ENCODE measurements at regions not wholly inside any gene's neighbourhood (a gene's known extent, or its start where the extent isn't known, plus 50 kb on each side); places are given as distances from the start of the nearest gene placed in this dataset.

- no peak overlapping the region for H3K27ac ChIP-seq (ENCODE audit: low read depth in 2 of 2, low read length in 2 of 2)
- H3K36me3 ChIP-seq (ENCODE audit: control insufficient read depth in 2 of 3, insufficient read depth in 3 of 3, low read length in 3 of 3), result no peaks in the 10 kb centered on the region
- FAIRE-seq (no peak), DNase-seq (no peak)
- intact Hi-C loops (cut with DNase I), result no loop called here
- H3K4me3 ChIP-seq (ENCODE audit: low read length in 3 of 3), result no peak overlapping the region
- no peak for TF ChIP-seq CTCF (IDR thresholded peaks at IDR 0.05; ENCODE audit: borderline replicate concordance, extremely low read depth, insufficient read depth)
- no peaks in the 10 kb centered on the region for H3K4me1 ChIP-seq (ENCODE audit: control insufficient read depth in 2 of 3, insufficient read depth in 2 of 3, low read depth in 1 of 3, low read length in 3 of 3)
- no peaks in the 10 kb centered on the region for H3K9me3 ChIP-seq (ENCODE audit: control insufficient read depth in 2 of 3, insufficient read depth in 1 of 3, low read length in 3 of 3)
- no peak overlapping the region for H3K9ac ChIP-seq (ENCODE audit: low read length in 3 of 3)
- H3K27me3 ChIP-seq (ENCODE audit: control insufficient read depth, insufficient read depth, low read length), result no peaks in the 10 kb centered on the region
Measured at GRCh38 chr4:134740290-134740689, 538.7 kb upstream of the PABPC4L start.

GRCh38 chr4:134735901-134736300 lies 534.3 kb upstream of the PABPC4L start:
- H3K36me3 ChIP-seq (ENCODE audit: control insufficient read depth in 2 of 3, insufficient read depth in 3 of 3, low read length in 3 of 3), result no peaks in the 10 kb centered on the region
- no peaks in the 10 kb centered on the region for H3K27me3 ChIP-seq (ENCODE audit: control insufficient read depth, insufficient read depth, low read length)
- no peak for FAIRE-seq
- H3K4me1 ChIP-seq (ENCODE audit: control insufficient read depth in 2 of 3, insufficient read depth in 2 of 3, low read depth in 1 of 3, low read length in 3 of 3), result no peaks in the 10 kb centered on the region
- DNase-seq, result no peak
- intact Hi-C loops (cut with DNase I), result no loop called here
- no peaks in the 10 kb centered on the region for H3K9me3 ChIP-seq (ENCODE audit: control insufficient read depth in 2 of 3, insufficient read depth in 1 of 3, low read length in 3 of 3)
- no peak overlapping the region for H3K4me3 ChIP-seq (ENCODE audit: low read length in 3 of 3)
- no peak overlapping the region for H3K27ac ChIP-seq (ENCODE audit: low read depth in 2 of 2, low read length in 2 of 2)
- no peak for TF ChIP-seq CTCF (IDR thresholded peaks at IDR 0.05; ENCODE audit: borderline replicate concordance, extremely low read depth, insufficient read depth)
- no peak overlapping the region for H3K9ac ChIP-seq (ENCODE audit: low read length in 3 of 3)

GRCh38 chr4:134727696-134728095 lies 526.1 kb upstream of the PABPC4L start:
- Histone ChIP-seq H3K9ac (ENCODE audit: low read length in 3 of 3) (no peak overlapping the region), H3K36me3 (ENCODE audit: control insufficient read depth in 2 of 3, insufficient read depth in 3 of 3, low read length in 3 of 3) (no peaks in the 10 kb centered on the region), H3K27ac (ENCODE audit: low read depth in 2 of 2, low read length in 2 of 2) (no peak overlapping the region), H3K4me3 (ENCODE audit: low read length in 3 of 3) (no peak overlapping the region), H3K27me3 (ENCODE audit: control insufficient read depth, insufficient read depth, low read length) (no peaks in the 10 kb centered on the region), H3K4me1 (ENCODE audit: control insufficient read depth in 2 of 3, insufficient read depth in 2 of 3, low read depth in 1 of 3, low read length in 3 of 3) (no peaks in the 10 kb centered on the region), H3K9me3 (ENCODE audit: control insufficient read depth in 2 of 3, insufficient read depth in 1 of 3, low read length in 3 of 3) (no peaks in the 10 kb centered on the region)
- TF ChIP-seq CTCF (IDR thresholded peaks at IDR 0.05; ENCODE audit: borderline replicate concordance, extremely low read depth, insufficient read depth), result no peak
- FAIRE-seq (no peak), DNase-seq (peak in 1 of 5 donors; percentile 4)
- intact Hi-C loops (cut with DNase I), result no loop called here

GRCh38 chr4:134722306-134722705 lies 520.7 kb upstream of the PABPC4L start:
- TF ChIP-seq CTCF (IDR thresholded peaks at IDR 0.05; ENCODE audit: borderline replicate concordance, extremely low read depth, insufficient read depth), result no peak
- no peak overlapping the region for H3K9ac ChIP-seq (ENCODE audit: low read length in 3 of 3)
- H3K27me3 ChIP-seq (ENCODE audit: control insufficient read depth, insufficient read depth, low read length), result no peaks in the 10 kb centered on the region
- no peak for FAIRE-seq
- H3K9me3 ChIP-seq (ENCODE audit: control insufficient read depth in 2 of 3, insufficient read depth in 1 of 3, low read length in 3 of 3), result no peaks in the 10 kb centered on the region
- H3K4me1 ChIP-seq (ENCODE audit: control insufficient read depth in 2 of 3, insufficient read depth in 2 of 3, low read depth in 1 of 3, low read length in 3 of 3), result no peaks in the 10 kb centered on the region
- no peak overlapping the region for H3K4me3 ChIP-seq (ENCODE audit: low read length in 3 of 3)
- H3K36me3 ChIP-seq (ENCODE audit: control insufficient read depth in 2 of 3, insufficient read depth in 3 of 3, low read length in 3 of 3), result no peaks in the 10 kb centered on the region
- DNase-seq, result no peak
- no peak overlapping the region for H3K27ac ChIP-seq (ENCODE audit: low read depth in 2 of 2, low read length in 2 of 2)
- intact Hi-C loops (cut with DNase I), result no loop called here
